ENCODE measurements at regions not wholly inside any gene's neighbourhood (a gene's known extent, or its start where the extent isn't known, plus 50 kb on each side); places are given as distances from the start of the nearest gene placed in this dataset.

DNA sequence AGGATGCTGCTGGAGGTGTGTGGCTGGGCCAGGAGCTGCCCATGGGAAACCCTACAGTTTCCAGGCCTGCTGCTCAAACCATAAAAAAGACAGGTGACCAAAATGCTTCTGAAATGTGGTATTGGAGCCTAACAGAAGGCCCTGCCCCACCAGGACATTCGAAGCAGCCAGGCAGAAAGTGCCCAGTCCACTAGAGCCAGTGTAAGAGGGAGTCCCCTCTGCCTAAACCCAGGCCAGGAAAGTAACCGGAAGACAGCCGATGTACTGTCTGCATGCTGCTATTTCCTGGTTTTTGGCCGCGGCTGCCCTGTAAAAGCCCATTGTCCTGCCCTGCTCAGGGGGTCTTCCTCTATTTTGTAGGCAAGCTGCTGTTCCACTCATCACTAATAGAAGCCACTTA lies 150.7 kb upstream of the IRX2 start:
- Histone ChIP-seq H3K4me3 (no peak overlapping the region), H3K36me3 (ENCODE audit: control insufficient read depth in 2 of 2, insufficient read depth in 2 of 2, low read length in 1 of 2) (no peaks in the 10 kb centered on the region), H3K9me3 (replicated peaks; ENCODE audit: control insufficient read depth, insufficient read depth, low read length) (no peaks in the 10 kb centered on the region; the same call in 2 of the 3 replicates), H3K27me3 (replicated peaks in 1 of 2; ENCODE audit: control insufficient read depth in 2 of 2, insufficient read depth in 2 of 2, low read length in 1 of 2) (no peaks in the 10 kb centered on the region), H3K9ac (ENCODE audit: control insufficient read depth, insufficient read depth, low read length) (no peak overlapping the region), H4K20me1 (ENCODE audit: control insufficient read depth, insufficient read depth) (no peaks in the 10 kb centered on the region), H3K4me2 (ENCODE audit: control insufficient read depth, insufficient read depth) (no peak overlapping the region), H3K27ac (ENCODE audit: control insufficient read depth, insufficient read depth) (no peak overlapping the region), H3K79me2 (ENCODE audit: control insufficient read depth, insufficient read depth, low read length) (no peaks in the 10 kb centered on the region), H2AFZ (ENCODE audit: control insufficient read depth, low read depth, low read length) (no peak overlapping the region), H3K4me1 (ENCODE audit: control insufficient read depth, insufficient read depth, low read length) (no peaks in the 10 kb centered on the region)
- intact Hi-C loops (cut with micrococcal nuclease; ENCODE audit: unreplicated experiment) = no loop called here
- 73% methylated on average over 5 of the region's 5 CpGs for WGBS (ENCODE audit: insufficient coverage, insufficient replicate concordance, low lambda C conversion rate, missing lambda C conversion rate)
- ATAC-seq (no peak), FAIRE-seq (no peak), DNase-seq (ENCODE audit: low read depth, low spot score) (no peak)
- in situ Hi-C loops (cut with MboI) = no loop called here
- BruUV-seq (replicated peaks) = no TSS peak
- ChIA-PET CTCF (no interaction called here), RAD21 (ENCODE audit: unreplicated experiment) (no interaction called here), SMC1A (ENCODE audit: uncharacterized antibody, unreplicated experiment) (no interaction called here), POLR2A (no interaction called here)
- TF ChIP-seq SREBF1 (IDR thresholded peaks at IDR 0.05; ENCODE audit: low read length) = no peak
- no peak for TF ChIP-seq SP1 (IDR thresholded peaks at IDR 0.05; ENCODE audit: low read depth, low read length)
- no peak for TF ChIP-seq YY1 (IDR thresholded peaks at IDR 0.05; ENCODE audit: low read depth, low read length)
- TF ChIP-seq TCF3 (IDR thresholded peaks at IDR 0.05; ENCODE audit: borderline replicate concordance, insufficient read depth, low read depth, low read length) = no peak
- no peak for TF ChIP-seq CBX3 (IDR thresholded peaks at IDR 0.05; ENCODE audit: borderline replicate concordance, low read depth)
- TF ChIP-seq, protein P1, sequence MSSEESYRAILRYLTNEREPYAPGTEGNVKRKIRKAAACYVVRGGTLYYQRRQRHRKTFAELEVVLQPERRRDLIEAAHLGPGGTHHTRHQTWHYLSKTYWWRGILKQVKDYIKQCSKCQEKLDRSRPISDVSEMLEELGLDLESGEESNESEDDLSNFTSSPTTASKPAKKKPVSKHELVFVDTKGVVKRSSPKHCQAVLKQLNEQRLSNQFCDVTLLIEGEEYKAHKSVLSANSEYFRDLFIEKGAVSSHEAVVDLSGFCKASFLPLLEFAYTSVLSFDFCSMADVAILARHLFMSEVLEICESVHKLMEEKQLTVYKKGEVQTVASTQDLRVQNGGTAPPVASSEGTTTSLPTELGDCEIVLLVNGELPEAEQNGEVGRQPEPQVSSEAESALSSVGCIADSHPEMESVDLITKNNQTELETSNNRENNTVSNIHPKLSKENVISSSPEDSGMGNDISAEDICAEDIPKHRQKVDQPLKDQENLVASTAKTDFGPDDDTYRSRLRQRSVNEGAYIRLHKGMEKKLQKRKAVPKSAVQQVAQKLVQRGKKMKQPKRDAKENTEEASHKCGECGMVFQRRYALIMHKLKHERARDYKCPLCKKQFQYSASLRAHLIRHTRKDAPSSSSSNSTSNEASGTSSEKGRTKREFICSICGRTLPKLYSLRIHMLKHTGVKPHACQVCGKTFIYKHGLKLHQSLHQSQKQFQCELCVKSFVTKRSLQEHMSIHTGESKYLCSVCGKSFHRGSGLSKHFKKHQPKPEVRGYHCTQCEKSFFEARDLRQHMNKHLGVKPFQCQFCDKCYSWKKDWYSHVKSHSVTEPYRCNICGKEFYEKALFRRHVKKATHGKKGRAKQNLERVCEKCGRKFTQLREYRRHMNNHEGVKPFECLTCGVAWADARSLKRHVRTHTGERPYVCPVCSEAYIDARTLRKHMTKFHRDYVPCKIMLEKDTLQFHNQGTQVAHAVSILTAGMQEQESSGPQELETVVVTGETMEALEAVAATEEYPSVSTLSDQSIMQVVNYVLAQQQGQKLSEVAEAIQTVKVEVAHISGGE (CRISPR knock-in tag; IDR thresholded peaks at IDR 0.05) = no peak
- no peak for TF ChIP-seq NRF1 (conservative IDR thresholded peaks at IDR 0.05; ENCODE audit: low read depth, low read length)
- TF ChIP-seq ZNF622 (IDR thresholded peaks at IDR 0.05) = no peak
- no peak for TF ChIP-seq SUPT20H (IDR thresholded peaks at IDR 0.05; ENCODE audit: borderline replicate concordance, control insufficient read depth, low read depth, low read length)
- no peak for TF ChIP-seq CBFB (IDR thresholded peaks at IDR 0.05; ENCODE audit: low read depth)
- no peak for TF ChIP-seq GATAD2B (conservative IDR thresholded peaks at IDR 0.05; ENCODE audit: low read depth)
- no peak for TF ChIP-seq RELA (IDR thresholded peaks at IDR 0.05; ENCODE audit: borderline replicate concordance, partially characterized antibody)
- no peak for TF ChIP-seq BCL11A (IDR thresholded peaks at IDR 0.05; ENCODE audit: low read depth, low read length)
- TF ChIP-seq, protein P2, sequence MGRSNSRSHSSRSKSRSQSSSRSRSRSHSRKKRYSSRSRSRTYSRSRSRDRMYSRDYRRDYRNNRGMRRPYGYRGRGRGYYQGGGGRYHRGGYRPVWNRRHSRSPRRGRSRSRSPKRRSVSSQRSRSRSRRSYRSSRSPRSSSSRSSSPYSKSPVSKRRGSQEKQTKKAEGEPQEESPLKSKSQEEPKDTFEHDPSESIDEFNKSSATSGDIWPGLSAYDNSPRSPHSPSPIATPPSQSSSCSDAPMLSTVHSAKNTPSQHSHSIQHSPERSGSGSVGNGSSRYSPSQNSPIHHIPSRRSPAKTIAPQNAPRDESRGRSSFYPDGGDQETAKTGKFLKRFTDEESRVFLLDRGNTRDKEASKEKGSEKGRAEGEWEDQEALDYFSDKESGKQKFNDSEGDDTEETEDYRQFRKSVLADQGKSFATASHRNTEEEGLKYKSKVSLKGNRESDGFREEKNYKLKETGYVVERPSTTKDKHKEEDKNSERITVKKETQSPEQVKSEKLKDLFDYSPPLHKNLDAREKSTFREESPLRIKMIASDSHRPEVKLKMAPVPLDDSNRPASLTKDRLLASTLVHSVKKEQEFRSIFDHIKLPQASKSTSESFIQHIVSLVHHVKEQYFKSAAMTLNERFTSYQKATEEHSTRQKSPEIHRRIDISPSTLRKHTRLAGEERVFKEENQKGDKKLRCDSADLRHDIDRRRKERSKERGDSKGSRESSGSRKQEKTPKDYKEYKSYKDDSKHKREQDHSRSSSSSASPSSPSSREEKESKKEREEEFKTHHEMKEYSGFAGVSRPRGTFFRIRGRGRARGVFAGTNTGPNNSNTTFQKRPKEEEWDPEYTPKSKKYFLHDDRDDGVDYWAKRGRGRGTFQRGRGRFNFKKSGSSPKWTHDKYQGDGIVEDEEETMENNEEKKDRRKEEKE (IDR thresholded peaks at IDR 0.05) = no peak
- no peak for TF ChIP-seq TARDBP (IDR thresholded peaks at IDR 0.05; ENCODE audit: borderline replicate concordance)
- no peak for TF ChIP-seq MYC (IDR thresholded peaks at IDR 0.05; ENCODE audit: insufficient read depth, insufficient read length, insufficient replicate concordance, low read length, severe bottlenecking)
